ENCODE measurements at regions not wholly inside any gene's neighbourhood (a gene's known extent, or its start where the extent isn't known, plus 50 kb on each side); places are given as distances from the start of the nearest gene placed in this dataset.

GRCh38 chr20:22801528-22801927 is 217.2 kb upstream of the FOXA2 start:
- Histone ChIP-seq H3K27me3 (replicated peaks in 1 of 4; ENCODE audit: control extremely low read depth in 1 of 4, control insufficient read depth in 3 of 4, insufficient read depth in 4 of 4, low read length in 3 of 4) (peaks cover 0 to 2% (median 0%) of the 10 kb centered on the region in 4 experiments), H3K9me3 (ENCODE audit: control extremely low read depth in 1 of 3, control insufficient read depth in 2 of 3, insufficient read depth in 1 of 3, low read length in 2 of 3) (peaks cover 0 to 2% (median 0%) of the 10 kb centered on the region in 3 donors), H3K79me2 (ENCODE audit: control insufficient read depth, insufficient read depth, low read length) (no peaks in the 10 kb centered on the region), H3K9ac (ENCODE audit: low read length) (no peak overlapping the region), H3K27ac (ENCODE audit: low read length in 2 of 2) (no peak overlapping the region), H3K4me3 (ENCODE audit: control extremely low read depth in 1 of 5, extremely low read depth in 1 of 5, insufficient read depth in 1 of 5, low read depth in 2 of 5, low read length in 4 of 5) (no peak overlapping the region), H3K4me2 (replicated peaks; ENCODE audit: low read depth, low read length, poor library complexity, severe bottlenecking) (no peak overlapping the region), H3K4me1 (ENCODE audit: control insufficient read depth in 2 of 2, insufficient read depth in 2 of 2, low read length in 2 of 2) (no peaks in the 10 kb centered on the region), H2AFZ (ENCODE audit: insufficient read depth, low read depth, low read length, poor library complexity, severe bottlenecking) (no peak overlapping the region), H4K20me1 (ENCODE audit: control insufficient read depth, insufficient read depth, low read length, poor library complexity, severe bottlenecking) (no peaks in the 10 kb centered on the region), H3K36me3 (replicated peaks in 1 of 2; ENCODE audit: control extremely low read depth in 1 of 2, control insufficient read depth in 1 of 2, extremely low read depth in 1 of 2, insufficient read depth in 2 of 2, low read length in 1 of 2) (no peaks in the 10 kb centered on the region)
- ATAC-seq (ENCODE audit: low read depth) (no peak), DNase-seq (no peak)
- ChIA-PET POLR2A (no interaction called here), CTCF (no interaction called here)
- H3K27ac Mint-ChIP-seq = no peak overlapping the region
- TF ChIP-seq CTCF (IDR thresholded peaks at IDR 0.05) = no peak
- no peak for TF ChIP-seq EZH2 (IDR thresholded peaks at IDR 0.05; ENCODE audit: borderline replicate concordance, insufficient read depth, low read depth, low read length, poor library complexity, severe bottlenecking)
- H3K9me3 Mint-ChIP-seq (ENCODE audit: insufficient read depth) = no peaks in the 10 kb centered on the region
- WGBS (ENCODE audit: insufficient coverage) = 63% methylated on average over 2 of the region's 4 CpGs
- no peak overlapping the region for H3K4me3 Mint-ChIP-seq
- intact Hi-C loops (cut with micrococcal nuclease) = no loop called here
- H3K4me1 Mint-ChIP-seq = no peaks in the 10 kb centered on the region
- peaks cover 4% of the 10 kb centered on the region for H3K27me3 Mint-ChIP-seq

- intact Hi-C loops (cut with micrococcal nuclease) = no loop called here
- no peak overlapping the region for H3K4me2 ChIP-seq (replicated peaks; ENCODE audit: low read depth, low read length, poor library complexity, severe bottlenecking)
- no peaks in the 10 kb centered on the region for H3K36me3 ChIP-seq (replicated peaks in 1 of 2; ENCODE audit: control extremely low read depth in 1 of 2, control insufficient read depth in 1 of 2, extremely low read depth in 1 of 2, insufficient read depth in 2 of 2, low read length in 1 of 2)
- H4K20me1 ChIP-seq (ENCODE audit: control insufficient read depth, insufficient read depth, low read length, poor library complexity, severe bottlenecking) = no peaks in the 10 kb centered on the region
- ChIA-PET CTCF (no interaction called here), POLR2A (no interaction called here)
- WGBS (ENCODE audit: insufficient coverage) = 100% methylated on average over 1 of the region's 2 CpGs
- H3K4me3 ChIP-seq (ENCODE audit: control extremely low read depth in 1 of 5, extremely low read depth in 1 of 5, insufficient read depth in 1 of 5, low read depth in 2 of 5, low read length in 4 of 5) = no peak overlapping the region
- H3K9me3 ChIP-seq (ENCODE audit: control extremely low read depth in 1 of 3, control insufficient read depth in 2 of 3, insufficient read depth in 1 of 3, low read length in 2 of 3) = peaks cover 0 to 2% (median 0%) of the 10 kb centered on the region in 3 donors
- DNase-seq (no peak), ATAC-seq (ENCODE audit: low read depth) (no peak)
- H3K79me2 ChIP-seq (ENCODE audit: control insufficient read depth, insufficient read depth, low read length) = no peaks in the 10 kb centered on the region
- Mint-ChIP-seq H3K4me1 (no peaks in the 10 kb centered on the region), H3K9me3 (ENCODE audit: insufficient read depth) (no peaks in the 10 kb centered on the region), H3K27me3 (peaks cover 4% of the 10 kb centered on the region), H3K4me3 (no peak overlapping the region), H3K27ac (no peak overlapping the region)
- no peak overlapping the region for H2AFZ ChIP-seq (ENCODE audit: insufficient read depth, low read depth, low read length, poor library complexity, severe bottlenecking)
- H3K27me3 ChIP-seq (replicated peaks in 1 of 4; ENCODE audit: control extremely low read depth in 1 of 4, control insufficient read depth in 3 of 4, insufficient read depth in 4 of 4, low read length in 3 of 4) = peaks cover 0 to 2% (median 0%) of the 10 kb centered on the region in 4 experiments
- H3K27ac ChIP-seq (ENCODE audit: low read length in 2 of 2) = no peak overlapping the region
- no peak overlapping the region for H3K9ac ChIP-seq (ENCODE audit: low read length)
- no peaks in the 10 kb centered on the region for H3K4me1 ChIP-seq (ENCODE audit: control insufficient read depth in 2 of 2, insufficient read depth in 2 of 2, low read length in 2 of 2)
- TF ChIP-seq EZH2 (IDR thresholded peaks at IDR 0.05; ENCODE audit: borderline replicate concordance, insufficient read depth, low read depth, low read length, poor library complexity, severe bottlenecking) (no peak), CTCF (IDR thresholded peaks at IDR 0.05) (no peak)
Observed at GRCh38 chr20:22802296-22802695, 217.9 kb upstream of the FOXA2 start.
